ENCODE measurements at regions not wholly inside any gene's neighbourhood (a gene's known extent, or its start where the extent isn't known, plus 50 kb on each side); places are given as distances from the start of the nearest gene placed in this dataset.

- no peak for TF ChIP-seq SREBF1 (IDR thresholded peaks at IDR 0.05; ENCODE audit: low read length)
- TF ChIP-seq SREBF2 (IDR thresholded peaks at IDR 0.05; ENCODE audit: low read length): no peak
- TF ChIP-seq CREB1 (IDR thresholded peaks at IDR 0.05; ENCODE audit: low read depth): no peak
- TF ChIP-seq TBL1XR1 (IDR thresholded peaks at IDR 0.05; ENCODE audit: low read depth, low read length): no peak
- no peak for TF ChIP-seq SUPT20H (IDR thresholded peaks at IDR 0.05; ENCODE audit: borderline replicate concordance, control insufficient read depth, low read depth, low read length)
- no peak for TF ChIP-seq HSF1 (IDR thresholded peaks at IDR 0.05; ENCODE audit: low read depth, low read length)
- TF ChIP-seq NR2C1 (IDR thresholded peaks at IDR 0.05): no peak
- no peak for TF ChIP-seq POLR2AphosphoS5 (IDR thresholded peaks at IDR 0.05; ENCODE audit: low read length)
Measured at GRCh38 chr17:37844158-37844976, 79.8 kb upstream of the TBC1D3K start (continued).

- ChIA-PET SMC1A (ENCODE audit: uncharacterized antibody, unreplicated experiment) (interaction anchor here (1.2 to 5.9 kb wide), 5 partner anchors 11 to 50 kb away, joined by 5 to 48 read pairs (median 7); no protein-coding TSS in a partner anchor), CTCF (interaction anchor here (0.7 to 3.9 kb wide), 9 partner anchors 8 to 141 kb away, joined by 3 to 19 read pairs (median 4); no protein-coding TSS in a partner anchor), POLR2A (no interaction called here), RAD21 (ENCODE audit: unreplicated experiment) (interaction anchor here (1.2 to 1.9 kb wide), 3 partner anchors 11 to 22 kb away, joined by 4 to 10 read pairs (median 4); no protein-coding TSS in a partner anchor)
- TF ChIP-seq MYB (IDR thresholded peaks at IDR 0.05; ENCODE audit: borderline replicate concordance, low read depth, low read length) (no peak), ZNF24 (IDR thresholded peaks at IDR 0.05) (no peak), EZH2 (IDR thresholded peaks at IDR 0.05; ENCODE audit: borderline replicate concordance, control insufficient read depth, low read depth, low read length) (no peak), IRF4 (IDR thresholded peaks at IDR 0.05; ENCODE audit: low read depth, low read length) (no peak), IRF3 (IDR thresholded peaks at IDR 0.05) (no peak), ZBTB33 (IDR thresholded peaks at IDR 0.05) (no peak), IKZF1 (conservative IDR thresholded peaks at IDR 0.05) (no peak), RB1 (IDR thresholded peaks at IDR 0.05; ENCODE audit: borderline replicate concordance) (no peak), JUNB (IDR thresholded peaks at IDR 0.05) (no peak)
- WGBS (ENCODE audit: insufficient coverage, insufficient replicate concordance, low lambda C conversion rate, missing lambda C conversion rate): 75% methylated on average over 8 of the region's 8 CpGs
- no TSS peak for BruUV-seq (replicated peaks)
- Histone ChIP-seq H3K27me3 (replicated peaks in 1 of 2; ENCODE audit: control insufficient read depth in 2 of 2, insufficient read depth in 2 of 2, low read length in 1 of 2) (no peaks in the 10 kb centered on the region), H2AFZ (ENCODE audit: control insufficient read depth, low read depth, low read length) (no peak overlapping the region), H3K4me3 (no peak overlapping the region), H4K20me1 (ENCODE audit: control insufficient read depth, insufficient read depth) (no peaks in the 10 kb centered on the region), H3K4me1 (ENCODE audit: control insufficient read depth, insufficient read depth, low read length) (peaks cover 11% of the 10 kb centered on the region), H3K4me2 (ENCODE audit: control insufficient read depth, insufficient read depth) (no peak overlapping the region), H3K9ac (ENCODE audit: control insufficient read depth, insufficient read depth, low read length) (no peak overlapping the region), H3K36me3 (ENCODE audit: control insufficient read depth in 2 of 2, insufficient read depth in 2 of 2, low read length in 1 of 2) (no peaks in the 10 kb centered on the region; a peak in 1 of 4 replicates), H3K9me3 (replicated peaks; ENCODE audit: control insufficient read depth, insufficient read depth, low read length) (no peaks in the 10 kb centered on the region), H3K27ac (ENCODE audit: control insufficient read depth, insufficient read depth) (no peak overlapping the region), H3K79me2 (ENCODE audit: control insufficient read depth, insufficient read depth, low read length) (no peaks in the 10 kb centered on the region)
- ATAC-seq (no peak), DNase-seq (ENCODE audit: low read depth, low spot score) (no peak), FAIRE-seq (no peak)
- intact Hi-C loops (cut with micrococcal nuclease; ENCODE audit: unreplicated experiment) (no loop called here), in situ Hi-C loops (cut with MboI) (loop anchor here (25.0 kb wide), 1 partner anchor 545 kb away; no protein-coding TSS in a partner anchor)
Measured at GRCh38 chr17:37842401-37842800, 81.8 kb upstream of the TBC1D3K start.

All from GM12878 (cell line).